GM19025 (cell line): ENCODE measurements at regions not wholly inside any gene's neighbourhood (a gene's known extent, or its start where the extent isn't known, plus 50 kb on each side); places are given as distances from the start of the nearest gene placed in this dataset.
A peak's percentile ranks its signal among the peaks of the same experiment; 100 is the strongest.

Experiments
- ATAC-seq: cut with Tn5 transposase; IDR thresholded peaks from one replicate; pipeline ENCODE4 v1.9.1; 2021; ENCODE audit warnings: mild to moderate bottlenecking, low read depth, moderate library complexity; ENCODE audit not compliant: unreplicated experiment

GRCh38 chr11:131179836-131180235 is 190.6 kb upstream of the NTM start:
- no peak for ATAC-seq

GRCh38 chr11:131185915-131186314 is 184.5 kb upstream of the NTM start:
- no peak for ATAC-seq

GRCh38 chr11:131186629-131187101 is 183.8 kb upstream of the NTM start:
- ATAC-seq: peak; percentile 90

GRCh38 chr11:131190446-131190845 is 180.0 kb upstream of the NTM start:
- ATAC-seq: no peak

GRCh38 chr11:131191606-131192005 is 178.8 kb upstream of the NTM start:
- no peak for ATAC-seq

GRCh38 chr11:131192628-131193027 is 177.8 kb upstream of the NTM start:
- no peak for ATAC-seq

GRCh38 chr11:131193031-131193501 is 177.3 kb upstream of the NTM start:
- no peak for ATAC-seq

GRCh38 chr11:131194726-131195125 is 175.7 kb upstream of the NTM start:
- ATAC-seq: no peak

- no peak for ATAC-seq
These were observed 174.5 kb upstream of the NTM start for GRCh38 chr11:131195661-131196517.

- ATAC-seq: no peak
These were observed 172.0 kb upstream of the NTM start for GRCh38 chr11:131198161-131199014.

- no peak for ATAC-seq
These were observed 171.5 kb upstream of the NTM start for GRCh38 chr11:131199015-131199280.

- ATAC-seq: no peak
These were observed 168.7 kb upstream of the NTM start for GRCh38 chr11:131201674-131202073.

GRCh38 chr11:131203040-131203439 is 167.4 kb upstream of the NTM start:
- ATAC-seq: no peak

- ATAC-seq: no peak
These were observed 166.1 kb upstream of the NTM start for GRCh38 chr11:131204282-131204681.

- no peak for ATAC-seq
These were observed 165.5 kb upstream of the NTM start for GRCh38 chr11:131204765-131205380.

GRCh38 chr11:131206671-131207070 is 163.7 kb upstream of the NTM start:
- no peak for ATAC-seq

- ATAC-seq: no peak
These were observed 162.5 kb upstream of the NTM start for GRCh38 chr11:131207901-131208300.

- no peak for ATAC-seq
These were observed 152.8 kb upstream of the NTM start for GRCh38 chr11:131217313-131218310.

GRCh38 chr11:131218542-131218941 is 151.9 kb upstream of the NTM start:
- no peak for ATAC-seq

- ATAC-seq: no peak
These were observed 150.8 kb upstream of the NTM start for GRCh38 chr11:131219646-131220045.
